ENCODE measurements at regions not wholly inside any gene's neighbourhood (a gene's known extent, or its start where the extent isn't known, plus 50 kb on each side); places are given as distances from the start of the nearest gene placed in this dataset.
A peak's percentile ranks its signal among the peaks of the same experiment; 100 is the strongest.

DNA sequence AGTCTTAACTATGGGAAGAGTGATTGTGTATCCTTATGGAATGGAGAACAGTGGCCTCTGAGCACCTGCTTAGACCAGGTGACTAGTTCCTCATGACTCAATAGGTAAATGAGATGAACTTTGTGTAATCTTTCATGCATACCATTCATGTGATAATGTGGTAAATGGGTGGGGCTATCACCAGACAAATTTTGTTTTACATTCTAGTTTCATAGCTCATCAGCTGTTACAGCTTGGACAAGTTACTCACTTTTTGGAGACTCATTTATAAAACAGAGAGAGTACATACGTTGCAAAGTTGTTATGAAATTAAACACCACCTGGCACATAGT, 103.7 kb upstream of the TGFBR2 start:
- peaks cover 56% of the 10 kb centered on the region for H3K4me1 Mint-ChIP-seq (ENCODE audit: low read depth)
- no peak overlapping the region for H3K4me3 Mint-ChIP-seq
- H3K27ac Mint-ChIP-seq, result peak overlapping the region; percentile 57
- no peaks in the 10 kb centered on the region for H3K27me3 Mint-ChIP-seq
- no peaks in the 10 kb centered on the region for H3K36me3 Mint-ChIP-seq (ENCODE audit: low read depth)
- intact Hi-C loops (cut with micrococcal nuclease), result no loop called here
- no peaks in the 10 kb centered on the region for H3K9me3 Mint-ChIP-seq

DNA sequence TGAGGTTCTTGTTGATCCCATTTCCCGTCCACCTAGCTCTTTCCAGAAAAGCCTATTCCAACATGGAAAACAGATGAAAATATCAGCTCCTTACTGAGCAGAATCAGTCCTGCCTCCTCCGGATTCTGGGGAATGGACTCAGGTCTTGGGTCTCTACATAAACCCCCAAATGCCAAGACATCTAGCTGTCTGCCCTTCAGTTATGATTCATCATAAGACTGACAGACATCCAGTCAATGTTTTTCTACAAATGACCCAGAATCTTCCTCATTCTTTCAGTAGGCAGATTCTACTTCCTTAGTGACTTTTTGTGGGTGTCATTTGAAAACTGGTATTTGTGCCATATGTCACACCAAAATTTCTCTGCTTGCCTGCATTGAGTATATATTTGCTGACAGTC, 103.0 kb upstream of the TGFBR2 start:
- intact Hi-C loops (cut with micrococcal nuclease), result no loop called here
- peaks cover 60% of the 10 kb centered on the region for H3K4me1 Mint-ChIP-seq (ENCODE audit: low read depth)
- H3K27me3 Mint-ChIP-seq, result no peaks in the 10 kb centered on the region
- peak overlapping the region; percentile 57 for H3K27ac Mint-ChIP-seq
- no peaks in the 10 kb centered on the region for H3K9me3 Mint-ChIP-seq
- H3K4me3 Mint-ChIP-seq, result no peak overlapping the region
- no peaks in the 10 kb centered on the region for H3K36me3 Mint-ChIP-seq (ENCODE audit: low read depth)

DNA sequence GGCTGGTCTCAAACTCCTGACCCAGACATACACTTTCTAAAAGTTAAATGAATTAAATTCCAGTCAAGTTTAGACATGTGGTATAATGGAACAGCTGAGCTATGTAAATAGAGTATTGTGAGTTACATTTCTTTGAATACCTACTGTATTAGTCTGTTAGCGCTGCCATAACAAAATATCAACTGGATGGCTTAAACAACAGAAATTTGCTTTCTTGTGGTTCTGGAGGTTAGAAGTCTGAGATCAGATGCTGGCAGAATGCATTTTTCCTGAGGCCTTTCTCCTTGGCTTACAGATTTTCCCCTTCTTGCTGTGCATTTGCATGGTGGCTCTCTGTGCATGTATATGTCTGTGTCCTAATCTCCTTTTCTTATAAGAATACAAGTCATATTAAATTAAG, 101.5 kb upstream of the TGFBR2 start:
- Mint-ChIP-seq H3K4me3 (no peak overlapping the region), H3K36me3 (ENCODE audit: low read depth) (no peaks in the 10 kb centered on the region), H3K27ac (no peak overlapping the region), H3K4me1 (ENCODE audit: low read depth) (peaks cover 56% of the 10 kb centered on the region), H3K27me3 (no peaks in the 10 kb centered on the region), H3K9me3 (no peaks in the 10 kb centered on the region)
- intact Hi-C loops (cut with micrococcal nuclease), result no loop called here

DNA sequence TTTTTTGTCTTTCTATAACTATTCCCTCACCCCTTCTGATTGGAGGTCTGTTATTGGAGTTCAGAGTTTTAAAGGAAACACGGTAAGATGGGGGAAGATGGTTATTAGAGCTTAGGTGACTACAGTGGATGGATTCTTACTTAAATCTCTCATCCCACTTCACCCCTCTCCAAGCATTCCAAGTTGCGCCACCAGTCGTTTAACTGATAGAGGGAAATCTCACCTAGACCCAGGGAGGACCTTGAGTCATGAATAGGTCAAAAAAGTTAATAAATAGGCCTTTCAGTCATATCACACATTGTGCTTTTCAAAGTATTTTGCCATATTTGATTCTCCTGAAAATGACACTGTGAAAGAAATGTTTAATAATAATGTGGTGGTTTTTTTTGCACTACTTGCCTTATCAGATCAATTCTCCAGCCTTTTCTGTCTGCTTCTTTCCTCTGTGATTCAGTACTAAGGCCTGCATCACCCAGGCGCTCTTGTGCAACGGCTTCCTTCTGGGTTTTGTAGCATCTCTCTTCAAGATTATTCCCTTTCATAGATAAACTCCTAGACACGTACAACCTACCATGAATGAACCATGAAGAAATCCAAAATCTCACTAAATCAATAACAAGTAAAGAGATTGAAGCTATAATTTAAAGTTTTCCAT, 100.4 kb upstream of the TGFBR2 start:
- H3K4me1 Mint-ChIP-seq (ENCODE audit: low read depth), result peaks cover 48% of the 10 kb centered on the region

DNA sequence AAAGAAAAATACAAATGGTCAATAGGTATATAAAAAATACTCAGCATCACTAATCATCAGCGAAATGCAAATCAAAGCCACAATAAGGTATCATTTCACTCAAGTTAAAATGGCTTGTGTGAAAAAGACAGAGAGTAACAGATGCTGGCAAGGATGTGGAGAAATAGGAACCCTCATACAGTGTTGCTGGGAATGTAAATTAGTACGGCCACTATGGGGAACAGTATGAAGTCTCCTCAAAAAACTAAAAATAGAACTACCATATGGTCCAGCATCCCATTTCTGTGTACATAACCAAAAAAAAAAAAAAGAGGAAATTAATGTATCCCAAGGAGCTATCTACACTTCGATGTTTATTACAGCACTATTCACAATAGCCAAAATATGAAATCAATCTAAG, 98.1 kb upstream of the TGFBR2 start:
- H3K4me3 Mint-ChIP-seq, result no peak overlapping the region
- H3K36me3 Mint-ChIP-seq (ENCODE audit: low read depth), result no peaks in the 10 kb centered on the region
- intact Hi-C loops (cut with micrococcal nuclease), result no loop called here
- H3K4me1 Mint-ChIP-seq (ENCODE audit: low read depth), result peaks cover 36% of the 10 kb centered on the region
- H3K27me3 Mint-ChIP-seq, result no peaks in the 10 kb centered on the region
- H3K27ac Mint-ChIP-seq, result no peak overlapping the region
- H3K9me3 Mint-ChIP-seq, result no peaks in the 10 kb centered on the region

More for the DNA sequence above, 100.4 kb upstream of the TGFBR2 start:
- H3K4me3 Mint-ChIP-seq, result no peak overlapping the region
- no peaks in the 10 kb centered on the region for H3K9me3 Mint-ChIP-seq
- intact Hi-C loops (cut with micrococcal nuclease), result no loop called here
- H3K27ac Mint-ChIP-seq, result no peak overlapping the region
- no peaks in the 10 kb centered on the region for H3K36me3 Mint-ChIP-seq (ENCODE audit: low read depth)
- no peaks in the 10 kb centered on the region for H3K27me3 Mint-ChIP-seq

DNA sequence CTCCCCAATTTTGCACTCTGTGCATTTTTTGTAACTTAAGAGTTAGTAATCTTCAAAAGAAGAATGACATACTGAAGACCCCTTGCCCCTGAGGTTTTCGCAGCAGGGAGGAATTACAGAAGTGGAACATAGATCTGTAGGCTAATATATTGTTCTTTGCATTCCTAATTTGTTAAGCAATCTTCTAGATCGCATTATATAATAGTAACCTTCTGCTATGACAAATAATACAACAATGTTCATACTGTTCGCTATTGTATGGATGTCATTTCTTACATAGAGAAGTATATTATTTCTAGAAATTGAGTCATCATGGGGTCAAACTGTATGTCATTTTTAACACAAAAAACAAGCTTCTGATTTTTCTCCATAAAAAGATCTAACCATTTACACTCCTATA, 95.8 kb upstream of the TGFBR2 start:
- no peaks in the 10 kb centered on the region for H3K27me3 Mint-ChIP-seq
- peaks cover 29% of the 10 kb centered on the region for H3K4me1 Mint-ChIP-seq (ENCODE audit: low read depth)
- no peak overlapping the region for H3K4me3 Mint-ChIP-seq
- intact Hi-C loops (cut with micrococcal nuclease), result loop anchor here (5.0 kb wide), 1 partner anchor 498 kb away; no protein-coding TSS in a partner anchor
- no peaks in the 10 kb centered on the region for H3K36me3 Mint-ChIP-seq (ENCODE audit: low read depth)
- no peaks in the 10 kb centered on the region for H3K9me3 Mint-ChIP-seq
- H3K27ac Mint-ChIP-seq, result no peak overlapping the region

DNA sequence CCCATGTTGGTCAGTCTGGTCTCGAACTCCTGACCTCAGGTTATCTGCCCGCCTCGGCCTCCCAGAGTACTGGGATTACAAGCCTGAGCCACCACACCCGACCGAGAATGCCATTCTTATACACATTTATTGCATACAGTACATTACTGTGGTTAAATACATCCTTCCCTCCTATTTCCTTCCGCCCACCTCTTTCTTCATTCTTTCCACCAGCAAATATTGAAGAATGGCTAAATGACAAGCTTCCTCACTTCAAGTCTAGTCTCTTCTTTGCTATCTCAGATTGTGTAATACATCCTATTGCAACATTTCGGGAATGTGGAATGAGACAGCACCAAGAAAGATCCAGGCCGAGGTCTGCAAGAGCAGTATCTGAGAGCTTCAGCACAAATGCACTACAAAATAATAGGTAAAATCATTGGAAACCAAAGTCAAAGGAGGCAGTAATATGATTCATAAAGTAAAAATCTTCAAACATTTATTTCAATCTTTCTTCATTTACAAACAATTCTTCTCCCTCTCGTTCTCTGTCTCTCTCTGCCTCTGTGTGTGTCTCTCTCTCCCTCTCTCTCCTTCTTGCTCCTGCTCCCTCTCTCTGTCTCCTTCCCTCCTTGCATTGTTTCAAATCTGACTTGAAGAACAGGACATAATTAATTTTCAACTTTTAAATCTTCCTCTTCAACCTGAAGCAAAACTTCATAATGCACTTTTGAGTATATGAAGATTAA, 94.7 kb upstream of the TGFBR2 start:
- Mint-ChIP-seq H3K4me3 (no peak overlapping the region), H3K27ac (peak overlapping the region; percentile 8), H3K27me3 (no peaks in the 10 kb centered on the region), H3K4me1 (ENCODE audit: low read depth) (peaks cover 21% of the 10 kb centered on the region), H3K36me3 (ENCODE audit: low read depth) (no peaks in the 10 kb centered on the region), H3K9me3 (no peaks in the 10 kb centered on the region)
- intact Hi-C loops (cut with micrococcal nuclease), result loop anchor here (5.0 kb wide), 1 partner anchor 499 kb away; no protein-coding TSS in a partner anchor

DNA sequence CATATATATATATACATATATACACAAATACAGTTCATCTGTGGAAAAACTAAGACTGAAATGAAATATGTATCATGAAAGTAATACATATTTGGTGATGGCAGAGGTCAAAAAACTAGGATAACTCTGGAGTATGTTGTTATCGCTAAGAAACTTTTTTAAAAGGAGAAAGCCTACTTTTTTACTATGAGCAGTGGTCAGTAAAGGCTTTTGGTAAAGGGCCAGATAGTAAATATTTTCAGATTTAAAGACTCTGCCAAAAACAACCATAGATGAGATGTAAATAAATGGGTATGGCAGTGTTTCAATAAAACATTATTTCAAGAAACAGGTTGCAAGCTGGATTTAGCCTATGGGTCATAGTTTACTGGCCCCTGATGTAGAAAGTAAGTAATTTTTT, 93.8 kb upstream of the TGFBR2 start:
- Mint-ChIP-seq H3K36me3 (ENCODE audit: low read depth) (no peaks in the 10 kb centered on the region), H3K27ac (no peak overlapping the region), H3K4me3 (no peak overlapping the region), H3K4me1 (ENCODE audit: low read depth) (peaks cover 21% of the 10 kb centered on the region), H3K27me3 (no peaks in the 10 kb centered on the region), H3K9me3 (no peaks in the 10 kb centered on the region)
- intact Hi-C loops (cut with micrococcal nuclease), result loop anchor here (5.0 kb wide), 1 partner anchor 500 kb away; no protein-coding TSS in a partner anchor

DNA sequence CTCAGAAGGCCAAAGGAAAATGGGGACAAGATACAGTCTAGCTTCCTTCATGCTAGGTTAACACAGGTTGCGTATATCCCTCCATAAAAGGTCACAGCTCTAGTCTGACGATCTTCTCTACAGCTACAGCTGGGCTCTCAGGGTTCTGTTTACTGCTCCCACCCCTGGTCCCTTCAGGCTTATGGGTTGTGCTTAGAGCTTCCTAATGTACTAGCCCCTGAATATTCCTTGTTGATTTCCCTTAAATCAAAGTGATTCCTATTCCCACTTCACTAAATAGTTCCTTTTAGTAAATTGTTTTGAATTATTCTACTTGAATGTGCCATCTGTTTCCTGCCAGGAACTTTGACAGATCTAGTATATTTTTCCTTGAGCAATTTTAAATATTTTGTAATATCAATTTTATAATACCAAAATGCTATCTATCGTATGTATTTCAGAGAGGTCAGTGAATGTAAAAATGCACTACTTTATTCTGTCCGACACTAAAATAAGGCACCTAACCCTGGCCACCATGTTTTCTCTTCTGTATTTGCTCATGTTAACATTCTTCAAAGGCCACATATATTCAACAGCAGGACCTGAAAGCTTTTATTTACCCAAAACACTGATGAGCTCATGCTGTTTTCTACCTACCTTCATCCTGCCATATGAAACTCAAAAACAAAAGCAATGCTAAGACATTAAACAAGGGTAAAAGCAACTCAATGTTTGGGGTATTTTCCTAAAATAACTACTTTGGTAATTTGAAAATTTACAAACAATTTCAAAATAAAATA, 92.8 kb upstream of the TGFBR2 start:
- peaks cover 17% of the 10 kb centered on the region for H3K4me1 Mint-ChIP-seq (ENCODE audit: low read depth)
- H3K36me3 Mint-ChIP-seq (ENCODE audit: low read depth), result no peaks in the 10 kb centered on the region
- H3K27ac Mint-ChIP-seq, result no peak overlapping the region
- no peaks in the 10 kb centered on the region for H3K27me3 Mint-ChIP-seq
- H3K9me3 Mint-ChIP-seq, result no peaks in the 10 kb centered on the region
- no peak overlapping the region for H3K4me3 Mint-ChIP-seq
- intact Hi-C loops (cut with micrococcal nuclease), result loop anchor here (5.0 kb wide), 1 partner anchor 501 kb away; no protein-coding TSS in a partner anchor

DNA sequence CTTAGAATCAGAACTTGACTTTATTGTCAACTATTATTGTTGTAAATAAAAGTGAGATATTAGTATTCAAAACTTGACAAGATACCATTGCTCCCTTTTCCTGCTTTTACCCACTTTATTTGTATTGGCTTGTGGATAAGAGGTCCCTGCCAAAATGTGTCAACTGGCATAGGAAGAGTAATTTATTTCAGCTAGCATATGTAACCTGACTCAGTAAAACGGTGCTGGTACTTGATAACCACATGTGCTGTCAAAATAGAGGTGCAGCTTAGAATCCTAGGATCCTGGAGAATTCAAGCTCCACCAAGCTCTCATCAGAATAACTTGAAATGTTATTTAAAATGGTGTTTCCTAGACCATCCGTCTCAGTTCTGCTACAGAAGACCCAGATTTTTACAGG, 90.2 kb upstream of the TGFBR2 start:
- Mint-ChIP-seq H3K4me3 (no peak overlapping the region), H3K27me3 (no peaks in the 10 kb centered on the region), H3K9me3 (no peaks in the 10 kb centered on the region), H3K27ac (no peak overlapping the region), H3K36me3 (ENCODE audit: low read depth) (no peaks in the 10 kb centered on the region), H3K4me1 (ENCODE audit: low read depth) (peaks cover 21% of the 10 kb centered on the region)
- intact Hi-C loops (cut with micrococcal nuclease), result no loop called here

DNA sequence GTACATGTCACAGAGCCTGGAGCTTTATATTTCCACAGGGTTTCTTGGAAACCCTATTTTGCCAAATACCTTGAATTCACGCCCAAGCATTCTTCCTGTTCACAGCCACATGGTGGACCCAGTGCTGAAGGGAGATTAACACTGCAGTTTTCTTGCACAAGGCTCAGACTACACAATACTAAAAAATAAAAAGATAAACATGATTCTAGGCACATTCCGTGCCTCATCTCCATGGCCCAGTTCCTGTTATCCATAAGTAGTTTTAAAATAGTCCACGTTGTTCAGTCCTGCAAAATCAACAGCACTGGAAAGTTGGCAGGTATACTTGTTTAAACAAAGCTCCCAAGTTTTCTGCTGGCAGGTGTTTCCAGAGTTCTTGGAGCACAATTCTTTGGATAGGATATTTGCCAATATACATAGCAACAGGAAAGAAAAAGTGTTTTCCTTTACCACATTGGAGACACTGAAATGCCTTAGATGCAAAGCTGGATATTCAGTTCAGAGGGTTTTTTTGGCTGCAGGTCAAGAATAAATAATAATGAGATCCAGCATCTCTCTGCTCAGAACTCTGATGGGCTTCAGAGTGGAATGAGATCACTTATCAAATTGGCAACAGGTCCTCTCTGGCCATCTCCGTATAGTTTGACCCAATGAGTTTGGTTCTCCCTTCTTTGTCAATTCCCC, 88.1 kb upstream of the TGFBR2 start:
- Mint-ChIP-seq H3K36me3 (ENCODE audit: low read depth) (no peaks in the 10 kb centered on the region), H3K4me1 (ENCODE audit: low read depth) (peaks cover 11% of the 10 kb centered on the region), H3K27ac (no peak overlapping the region), H3K27me3 (no peaks in the 10 kb centered on the region), H3K4me3 (no peak overlapping the region), H3K9me3 (no peaks in the 10 kb centered on the region)
- intact Hi-C loops (cut with micrococcal nuclease), result no loop called here

DNA sequence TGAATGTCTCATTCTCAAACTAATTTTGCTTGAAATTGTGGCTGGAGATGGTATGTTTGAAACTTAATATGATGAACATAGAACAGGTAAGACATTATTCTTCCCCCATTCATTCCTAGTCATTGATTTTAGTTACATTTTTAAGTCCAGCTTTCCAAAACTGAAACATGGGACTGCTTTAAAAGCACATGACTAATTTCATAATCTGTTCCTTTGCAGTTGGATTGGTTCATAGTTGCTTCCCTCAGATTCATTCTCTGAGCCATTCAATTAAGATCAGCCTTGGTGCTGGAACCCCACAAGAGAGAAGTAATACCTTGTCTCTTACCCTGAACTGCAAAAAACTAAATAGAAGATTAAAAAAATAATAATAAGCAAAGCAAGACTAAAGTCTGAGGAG, 87.5 kb upstream of the TGFBR2 start:
- H3K36me3 Mint-ChIP-seq (ENCODE audit: low read depth), result no peaks in the 10 kb centered on the region
- no peaks in the 10 kb centered on the region for H3K27me3 Mint-ChIP-seq
- H3K27ac Mint-ChIP-seq, result no peak overlapping the region
- intact Hi-C loops (cut with micrococcal nuclease), result no loop called here
- peaks cover 17% of the 10 kb centered on the region for H3K4me1 Mint-ChIP-seq (ENCODE audit: low read depth)
- H3K4me3 Mint-ChIP-seq, result no peak overlapping the region
- H3K9me3 Mint-ChIP-seq, result no peaks in the 10 kb centered on the region

DNA sequence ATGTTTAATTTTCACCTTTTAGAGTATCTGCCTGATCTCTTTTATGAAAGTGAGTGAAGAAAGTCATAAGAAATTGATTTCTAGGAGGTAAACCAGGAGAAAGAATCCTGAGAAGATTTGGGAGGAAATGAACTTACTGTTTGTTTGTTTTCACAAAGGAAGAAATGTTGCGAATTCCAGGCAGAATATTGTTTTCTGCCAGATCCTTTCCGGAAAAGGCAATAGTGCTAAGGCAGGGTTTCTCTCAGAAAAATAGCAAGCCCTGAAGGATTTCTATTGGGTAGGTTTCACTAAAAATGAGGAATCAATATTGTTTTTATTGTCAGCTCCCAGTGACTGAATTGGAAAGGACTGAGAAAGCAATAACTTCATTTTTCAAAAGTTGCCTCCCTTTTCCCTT, 85.7 kb upstream of the TGFBR2 start:
- Mint-ChIP-seq H3K36me3 (ENCODE audit: low read depth) (no peaks in the 10 kb centered on the region), H3K4me3 (no peak overlapping the region), H3K9me3 (no peaks in the 10 kb centered on the region), H3K4me1 (ENCODE audit: low read depth) (peaks cover 25% of the 10 kb centered on the region), H3K27ac (no peak overlapping the region), H3K27me3 (peaks cover 2% of the 10 kb centered on the region)
- intact Hi-C loops (cut with micrococcal nuclease), result no loop called here

Data from dendritic cell treated with granulocyte-macrophage colony-stimulating factor and Interleukin-4, amounts not matched to agents 40 ng/mL and 50 ng/mL, for 4 days (primary cell).